Calu3 (cell line): ENCODE measurements at regions not wholly inside any gene's neighbourhood (a gene's known extent, or its start where the extent isn't known, plus 50 kb on each side); places are given as distances from the start of the nearest gene placed in this dataset.

Source experiments
- BruUV-seq: library from RNA; stranded (reverse); fragments of 400-500 nt; replicated peaks from 2 replicates; lab custom pipeline; 2021; lab: Mats Ljungman, UMichigan
- CTCF ChIA-PET: fragments of 300-600 bp; sonication (Branson Sonifier 250); formaldehyde crosslinking; loops from one replicate; lab custom pipeline; 2022; ENCODE audit warnings: antibody characterized with exemption; lab: Charles Lee
- DNase-seq: peaks from one replicate; pipeline ENCODE4 v3.0.0; 2022
- H3K27ac Mint-ChIP-seq: one replicate; pipeline ENCODE4 v1.8.0; 2022; ENCODE audit warnings: mixed read lengths; ENCODE audit not compliant: unreplicated experiment
- H3K27me3 Mint-ChIP-seq: one replicate; pipeline ENCODE4 v1.8.0; 2022; ENCODE audit warnings: mixed read lengths; ENCODE audit not compliant: unreplicated experiment
- H3K36me3 Mint-ChIP-seq: one replicate; pipeline ENCODE4 v1.8.0; 2022; ENCODE audit warnings: mild to moderate bottlenecking, moderate library complexity, mixed read lengths; ENCODE audit not compliant: insufficient read depth, unreplicated experiment
- H3K4me1 Mint-ChIP-seq: one replicate; pipeline ENCODE4 v1.8.0; 2022; ENCODE audit warnings: mild to moderate bottlenecking, low read depth, mixed read lengths; ENCODE audit not compliant: unreplicated experiment
- H3K4me3 Mint-ChIP-seq: one replicate; pipeline ENCODE4 v1.8.0; 2022; ENCODE audit warnings: mild to moderate bottlenecking, low read depth, moderate library complexity, mixed read lengths; ENCODE audit not compliant: unreplicated experiment
- H3K9me3 Mint-ChIP-seq: one replicate; pipeline ENCODE4 v1.8.0; 2022; ENCODE audit warnings: low read depth, mixed read lengths; ENCODE audit not compliant: unreplicated experiment
- CTCF ChIP-seq: fragments of 200-600 bp; IDR thresholded peaks from one replicate; pipeline ENCODE4 v1.8.0; 2022; ENCODE audit warnings: antibody characterized with exemption; ENCODE audit not compliant: unreplicated experiment
- intact Hi-C: fragments of 100-400 bp; cut with micrococcal nuclease; formaldehyde crosslinking; loops from one replicate; pipeline ENCODE4 v1.10.0; 2022; ENCODE audit not compliant: unreplicated experiment

GRCh38 chr13:74258961-74259360, 124.8 kb upstream of the KLF12 start:
- H3K27me3 Mint-ChIP-seq = no peaks in the 10 kb centered on the region
- intact Hi-C loops = no loop called here
- CTCF ChIA-PET = no interaction called here
- H3K4me1 Mint-ChIP-seq = no peaks in the 10 kb centered on the region
- no peaks in the 10 kb centered on the region for H3K9me3 Mint-ChIP-seq
- no peak overlapping the region for H3K27ac Mint-ChIP-seq
- no peak overlapping the region for H3K4me3 Mint-ChIP-seq
- no peak for DNase-seq
- no peak for TF ChIP-seq CTCF
- H3K36me3 Mint-ChIP-seq = no peaks in the 10 kb centered on the region
- no TSS peak for BruUV-seq

GRCh38 chr13:74256969-74257368, 122.8 kb upstream of the KLF12 start:
- intact Hi-C loops = no loop called here
- Mint-ChIP-seq H3K27ac (no peak overlapping the region), H3K4me1 (no peaks in the 10 kb centered on the region), H3K4me3 (no peak overlapping the region), H3K36me3 (no peaks in the 10 kb centered on the region), H3K9me3 (no peaks in the 10 kb centered on the region), H3K27me3 (no peaks in the 10 kb centered on the region)
- no peak for TF ChIP-seq CTCF
- BruUV-seq = no TSS peak
- CTCF ChIA-PET = interaction anchor here (0.8 kb wide), 1 partner anchor 12 kb away, joined by 4 read pairs; no protein-coding TSS in a partner anchor
- no peak for DNase-seq

- CTCF ChIA-PET = no interaction called here
- Mint-ChIP-seq H3K9me3 (no peaks in the 10 kb centered on the region), H3K4me3 (no peak overlapping the region), H3K27me3 (no peaks in the 10 kb centered on the region), H3K27ac (no peak overlapping the region), H3K36me3 (no peaks in the 10 kb centered on the region), H3K4me1 (no peaks in the 10 kb centered on the region)
- intact Hi-C loops = no loop called here
- no peak for DNase-seq
- no peak for TF ChIP-seq CTCF
- no TSS peak for BruUV-seq
These were observed 119.0 kb upstream of the KLF12 start for GRCh38 chr13:74253161-74253560.

GRCh38 chr13:74251778-74252519, 117.7 kb upstream of the KLF12 start:
- no peak overlapping the region for H3K27ac Mint-ChIP-seq
- H3K4me1 Mint-ChIP-seq = no peaks in the 10 kb centered on the region
- CTCF ChIA-PET = no interaction called here
- H3K27me3 Mint-ChIP-seq = no peaks in the 10 kb centered on the region
- no peaks in the 10 kb centered on the region for H3K36me3 Mint-ChIP-seq
- intact Hi-C loops = no loop called here
- DNase-seq = no peak
- no TSS peak for BruUV-seq
- no peak overlapping the region for H3K4me3 Mint-ChIP-seq
- no peaks in the 10 kb centered on the region for H3K9me3 Mint-ChIP-seq
- no peak for TF ChIP-seq CTCF
